HG03460 (cell line): ENCODE measurements at regions not wholly inside any gene's neighbourhood (a gene's known extent, or its start where the extent isn't known, plus 50 kb on each side); places are given as distances from the start of the nearest gene placed in this dataset.

Experiments
- ATAC-seq: cut with Tn5 transposase; IDR thresholded peaks from one replicate; pipeline ENCODE4 v1.9.1; 2021; ENCODE audit not compliant: unreplicated experiment

GRCh38 chr1:224846119-224846907 lies 83.2 kb upstream of the DNAH14 start:
- no peak for ATAC-seq

DNA sequence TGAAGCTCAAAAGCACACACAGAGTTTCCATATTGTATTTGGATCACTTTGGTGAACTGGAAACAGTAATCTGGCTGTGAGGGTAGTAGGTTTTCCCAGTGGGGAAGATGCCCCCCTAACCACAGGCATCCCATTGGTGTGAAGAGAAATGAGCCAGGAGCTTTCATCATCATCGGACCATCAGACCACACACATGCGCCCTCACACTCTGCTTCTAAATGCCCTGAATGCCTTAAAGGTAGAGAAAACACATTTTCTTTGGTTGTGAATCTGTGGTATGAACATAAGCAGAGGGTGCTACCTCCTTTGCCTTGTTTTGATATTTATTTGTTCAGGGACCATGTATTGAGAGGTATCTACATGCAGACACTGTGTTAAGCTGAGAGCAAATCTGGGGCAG lies 79.0 kb upstream of the DNAH14 start:
- no peak for ATAC-seq

DNA sequence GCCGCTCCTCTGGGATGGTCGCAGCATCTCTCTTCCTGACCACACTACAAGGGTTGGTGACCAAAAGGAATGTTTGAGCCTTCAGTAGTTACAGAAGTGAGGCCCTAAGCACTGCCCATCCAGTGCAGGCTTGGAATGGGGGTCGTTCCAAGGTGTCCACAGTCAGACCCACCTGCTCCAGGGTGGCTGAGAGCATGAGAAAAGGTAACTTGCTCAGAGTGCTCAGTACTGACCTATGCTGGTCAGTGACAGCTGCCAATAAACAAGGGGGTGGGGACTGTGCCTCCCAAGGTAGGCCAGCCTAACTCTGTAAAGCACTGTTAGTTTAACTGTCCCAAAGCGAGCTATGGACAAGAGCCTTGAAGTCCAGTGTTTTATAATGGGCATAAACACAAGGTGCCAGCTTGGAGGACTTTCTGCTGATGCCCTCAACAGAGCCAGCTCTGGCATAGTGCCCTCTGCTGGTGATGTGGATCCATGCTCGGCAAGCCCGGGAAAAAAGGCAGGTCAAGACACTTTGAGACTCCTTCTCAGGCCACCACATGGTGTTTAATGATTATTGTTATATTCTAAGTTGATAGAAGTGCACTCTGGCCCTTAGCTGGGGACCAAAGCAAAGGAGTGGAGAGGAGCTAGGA lies 78.1 kb upstream of the DNAH14 start:
- ATAC-seq = peak; percentile 69

GRCh38 chr1:224851848-224852261 lies 77.6 kb upstream of the DNAH14 start:
- ATAC-seq = no peak

DNA sequence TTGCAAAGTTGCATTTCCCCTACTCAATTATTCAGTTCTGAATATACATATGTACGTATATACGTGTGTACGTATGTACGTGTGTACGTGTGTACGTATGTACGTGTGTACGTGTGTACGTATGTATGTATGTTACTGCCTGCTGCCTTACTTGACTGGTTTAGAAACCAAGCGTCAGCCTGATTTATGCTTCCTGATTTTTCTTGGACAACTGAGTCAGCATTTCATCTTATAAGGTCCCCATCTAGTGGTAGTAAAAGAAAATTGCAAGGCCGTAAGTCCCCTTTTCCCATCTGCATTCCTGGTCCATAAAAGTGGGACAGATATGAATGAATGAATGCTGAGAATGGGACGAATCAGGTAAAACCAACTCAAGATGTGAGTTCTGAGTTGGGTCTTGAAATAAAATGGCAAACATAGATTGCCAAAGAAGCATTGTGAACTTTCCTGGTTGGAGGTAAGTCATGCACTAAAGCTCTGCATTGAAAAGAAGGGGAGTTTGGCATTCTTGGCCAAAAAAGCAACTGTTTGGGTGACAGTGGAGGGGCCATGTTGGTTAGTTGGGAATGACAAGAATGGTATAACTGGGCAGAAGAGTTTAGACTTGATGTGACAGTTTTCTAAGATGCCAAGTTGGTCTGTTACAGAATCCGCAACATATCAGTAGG lies 76.4 kb upstream of the DNAH14 start:
- ATAC-seq = no peak

DNA sequence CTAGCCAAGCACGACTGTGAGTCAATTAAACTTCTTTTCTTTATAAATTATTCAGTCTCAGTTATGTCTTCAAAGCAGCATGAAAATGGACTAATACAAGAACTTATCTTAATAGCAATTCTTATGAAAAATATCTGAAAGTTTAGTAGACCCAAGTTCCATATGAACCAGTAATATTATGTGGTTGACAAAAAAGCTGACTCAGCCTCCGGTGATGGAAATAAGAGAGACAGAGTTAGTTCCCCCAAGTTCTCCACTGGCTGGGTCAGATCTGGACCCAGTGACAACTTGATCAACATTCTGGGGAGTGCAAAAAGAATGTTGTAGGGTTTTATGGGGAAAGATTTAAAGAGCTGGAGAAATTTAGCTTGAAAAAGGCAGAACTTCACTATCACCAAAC lies 72.5 kb upstream of the DNAH14 start:
- ATAC-seq = no peak

GRCh38 chr1:224859651-224860050 lies 69.8 kb upstream of the DNAH14 start:
- no peak for ATAC-seq

DNA sequence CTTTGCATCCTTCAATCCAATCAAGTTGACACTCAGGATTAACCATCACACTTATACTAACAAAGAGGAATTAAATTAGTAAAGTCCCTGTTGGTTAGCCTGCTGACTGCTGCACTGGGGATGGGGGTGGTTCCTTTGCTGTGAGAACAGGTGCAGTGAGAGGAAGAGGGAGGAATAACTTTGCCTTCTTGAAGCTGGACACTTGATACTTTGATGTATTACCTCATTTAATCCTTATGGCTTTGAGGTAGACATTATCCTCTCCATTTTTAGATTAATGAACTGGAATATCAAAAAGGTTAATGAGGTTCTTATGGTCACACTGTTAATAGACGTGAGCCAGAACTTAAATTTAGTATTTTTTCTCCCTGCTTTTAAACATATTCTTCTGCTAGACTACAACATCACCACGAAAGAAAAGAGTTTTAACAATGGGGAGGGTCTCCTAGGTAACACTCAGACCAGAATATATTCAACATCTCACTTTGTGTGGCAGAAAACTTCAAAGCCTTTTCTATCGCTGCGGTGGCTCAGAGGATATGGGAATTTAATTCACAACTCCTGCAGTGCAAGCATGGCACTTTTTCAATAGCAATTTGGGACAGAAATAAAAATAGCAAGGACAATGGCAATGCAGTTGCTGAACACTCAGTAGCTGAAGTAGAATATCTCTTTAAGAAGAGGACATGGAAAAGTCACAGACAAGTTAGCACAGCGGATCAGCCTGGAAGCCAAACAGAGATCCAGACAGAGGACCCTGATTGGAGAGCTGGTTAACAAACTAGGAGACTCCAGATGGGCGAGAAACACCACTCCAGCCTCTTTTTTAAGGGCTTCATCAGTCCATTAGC lies 68.8 kb upstream of the DNAH14 start:
- no peak for ATAC-seq

DNA sequence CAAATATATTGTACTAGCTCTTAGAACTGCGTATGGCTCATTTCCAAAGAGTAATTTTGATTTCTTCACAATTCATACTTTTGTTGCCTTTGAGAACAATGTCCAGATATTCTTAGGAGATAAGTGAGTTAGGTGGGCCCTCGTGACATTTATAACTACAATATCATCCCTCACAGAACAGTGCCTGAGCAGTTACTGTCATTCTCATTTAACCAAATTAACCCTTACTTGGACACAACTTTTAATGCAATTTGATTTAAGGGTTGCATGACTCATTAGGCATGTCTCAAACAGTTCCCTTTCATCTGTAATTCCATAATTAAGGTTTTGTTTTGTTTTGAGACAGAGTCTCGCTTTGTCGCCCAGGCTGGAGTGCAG lies 68.1 kb upstream of the DNAH14 start:
- ATAC-seq = no peak

DNA sequence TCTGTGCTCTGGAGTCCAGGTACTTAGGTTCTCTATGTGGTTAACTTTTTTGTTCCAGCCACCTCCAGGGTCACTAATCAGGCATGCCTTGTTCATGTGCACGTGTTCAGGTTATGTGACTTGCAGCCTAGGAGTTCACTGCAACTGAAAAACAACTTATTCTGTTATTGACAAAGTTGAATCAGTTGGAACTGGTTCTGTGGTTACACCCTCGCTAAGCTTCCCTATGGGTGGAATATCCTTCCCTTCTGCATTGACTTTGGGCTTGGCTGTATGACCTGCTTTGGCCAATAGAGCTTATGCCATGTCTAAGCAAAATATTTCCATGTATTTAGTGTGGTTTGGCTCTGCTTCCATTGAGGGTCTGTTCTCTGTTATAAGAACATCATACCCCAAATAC lies 66.0 kb upstream of the DNAH14 start:
- ATAC-seq = no peak

DNA sequence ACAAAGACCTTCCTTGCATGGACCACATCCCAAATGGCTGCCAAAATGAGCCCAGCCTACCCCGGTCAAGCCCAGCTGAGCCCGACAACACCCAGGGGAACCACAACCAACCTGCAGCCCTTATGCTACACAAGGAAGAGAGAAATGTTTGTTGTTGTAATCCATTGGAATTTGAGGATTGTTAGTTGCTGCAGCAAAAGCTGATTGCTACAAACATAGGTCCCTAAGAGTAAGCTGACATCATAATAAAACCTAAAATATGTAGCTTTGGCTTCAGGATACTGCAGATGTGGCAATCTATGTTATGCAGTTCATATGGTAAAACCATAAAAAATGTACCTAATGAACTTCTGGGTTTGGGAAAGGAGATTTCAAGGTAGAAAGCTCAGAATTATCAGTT lies 65.5 kb upstream of the DNAH14 start:
- no peak for ATAC-seq

- no peak for ATAC-seq
These were observed 64.0 kb upstream of the DNAH14 start for GRCh38 chr1:224865510-224865909.

DNA sequence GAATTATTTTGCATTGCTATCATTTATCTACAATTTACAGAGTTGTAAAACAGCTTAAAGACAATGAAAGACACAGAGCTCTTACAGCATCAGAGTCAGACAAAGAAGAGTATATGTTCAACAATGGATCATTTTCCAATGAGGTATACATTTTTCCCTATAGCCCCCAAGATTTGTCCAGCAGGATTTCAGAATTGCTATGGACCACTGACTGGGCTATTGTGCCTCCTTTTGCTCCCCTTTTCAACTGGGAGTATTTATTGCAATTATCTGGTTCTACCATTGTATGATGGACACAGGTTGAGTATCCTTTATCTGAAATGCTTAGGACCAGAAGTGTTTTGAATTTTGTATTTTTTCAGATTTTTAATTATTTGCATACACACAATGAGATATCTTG lies 62.5 kb upstream of the DNAH14 start:
- no peak for ATAC-seq

DNA sequence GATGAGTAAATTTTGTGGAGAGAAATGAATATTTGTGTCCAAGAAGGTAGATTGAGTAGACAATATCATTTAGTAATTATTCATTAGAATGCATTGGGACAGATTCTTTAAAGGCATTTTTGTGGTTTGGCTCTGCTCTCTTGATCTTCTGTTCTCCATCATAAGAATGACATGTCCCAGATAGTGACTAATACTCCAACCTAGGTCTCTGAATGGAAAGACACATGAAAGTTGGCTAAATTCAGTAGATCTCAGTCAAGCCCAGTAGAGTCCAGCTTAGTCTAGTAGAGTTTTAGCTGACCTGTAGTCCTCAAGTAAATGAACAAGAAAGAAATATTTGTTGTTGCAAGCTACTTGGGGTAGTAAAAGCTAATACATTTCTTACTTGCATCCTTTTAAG lies 61.8 kb upstream of the DNAH14 start:
- no peak for ATAC-seq

DNA sequence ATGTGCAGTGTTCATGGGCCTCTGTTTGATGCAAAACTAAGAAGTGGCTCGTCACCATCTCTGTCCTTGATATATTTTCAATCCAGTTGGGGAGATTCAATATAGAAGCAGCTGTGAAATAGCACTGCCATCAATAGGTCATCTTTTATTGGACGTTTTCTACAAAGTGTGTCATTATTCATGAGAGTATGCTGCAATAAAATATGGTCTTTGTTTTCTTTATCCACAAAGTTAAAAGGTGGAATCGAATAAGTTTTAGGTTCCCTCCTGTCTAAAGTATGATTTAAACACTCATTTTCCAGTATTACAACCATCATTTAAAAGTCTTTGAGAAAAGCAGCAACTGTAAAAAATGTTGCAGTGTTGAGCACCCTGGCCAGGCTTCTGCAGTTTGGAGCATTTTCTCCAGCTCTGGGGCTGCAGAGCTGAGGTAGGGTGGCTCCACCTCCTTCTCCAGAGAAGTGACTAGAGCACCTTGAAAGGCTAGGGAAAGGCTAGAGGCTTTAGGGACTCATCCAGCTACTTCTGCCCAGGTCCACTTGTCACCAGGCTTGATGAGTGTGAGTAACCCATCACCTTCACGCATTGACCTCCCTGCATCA lies 56.5 kb upstream of the DNAH14 start:
- ATAC-seq = no peak

GRCh38 chr1:224873434-224874369 lies 55.8 kb upstream of the DNAH14 start:
- no peak for ATAC-seq

GRCh38 chr1:224874775-224875174 lies 54.7 kb upstream of the DNAH14 start:
- ATAC-seq = no peak

DNA sequence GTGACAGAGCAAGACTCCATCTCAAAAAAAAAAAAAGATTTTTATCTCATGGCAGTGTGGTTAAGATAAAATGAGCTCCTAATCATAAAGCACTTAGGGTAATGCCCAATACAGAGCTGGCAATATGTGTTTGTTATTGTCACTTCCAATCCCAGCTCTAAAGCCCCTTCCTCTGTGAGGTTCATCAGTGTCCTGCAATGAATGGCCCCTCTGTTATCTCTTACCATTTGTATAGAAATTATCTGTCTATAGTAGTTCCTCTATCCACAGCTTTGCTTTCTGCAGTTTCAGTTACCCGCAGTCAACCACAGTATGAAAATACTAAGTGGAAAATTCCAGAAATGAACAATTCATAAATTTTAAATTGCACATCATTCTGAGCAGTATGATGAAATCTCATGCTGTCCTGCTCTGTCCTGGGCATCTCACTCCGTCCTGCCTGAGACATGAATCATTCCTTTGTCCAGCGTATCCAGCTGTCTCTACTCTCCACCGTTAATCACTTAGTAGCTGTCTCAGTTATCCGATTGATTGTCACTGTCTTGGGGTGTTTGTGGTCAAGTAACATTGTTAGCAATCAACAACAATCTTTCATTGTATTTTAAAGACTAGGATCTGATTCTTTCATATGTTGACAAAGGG lies 50.2 kb upstream of the DNAH14 start:
- ATAC-seq = no peak
